ENCODE measurements at regions not wholly inside any gene's neighbourhood (a gene's known extent, or its start where the extent isn't known, plus 50 kb on each side); places are given as distances from the start of the nearest gene placed in this dataset.

- Histone ChIP-seq H3K27me3 (no peaks in the 10 kb centered on the region), H3K9me3 (no peaks in the 10 kb centered on the region), H3K4me3 (no peak overlapping the region), H3K36me3 (no peaks in the 10 kb centered on the region)
- no peak for DNase-seq
Observed at GRCh38 chr1:5478156-5478695, 514.0 kb downstream of the NPHP4 start.

- Histone ChIP-seq H3K9me3 (no peaks in the 10 kb centered on the region), H3K36me3 (no peaks in the 10 kb centered on the region), H3K27me3 (no peaks in the 10 kb centered on the region), H3K4me3 (no peak overlapping the region)
- no peak for DNase-seq
Observed at GRCh38 chr1:5477716-5478115, 514.5 kb downstream of the NPHP4 start.

- Histone ChIP-seq H3K36me3 (no peaks in the 10 kb centered on the region), H3K9me3 (no peaks in the 10 kb centered on the region), H3K4me3 (no peak overlapping the region), H3K27me3 (no peaks in the 10 kb centered on the region)
- no peak for DNase-seq
Observed at GRCh38 chr1:5475572-5475971, 516.7 kb downstream of the NPHP4 start.

DNA sequence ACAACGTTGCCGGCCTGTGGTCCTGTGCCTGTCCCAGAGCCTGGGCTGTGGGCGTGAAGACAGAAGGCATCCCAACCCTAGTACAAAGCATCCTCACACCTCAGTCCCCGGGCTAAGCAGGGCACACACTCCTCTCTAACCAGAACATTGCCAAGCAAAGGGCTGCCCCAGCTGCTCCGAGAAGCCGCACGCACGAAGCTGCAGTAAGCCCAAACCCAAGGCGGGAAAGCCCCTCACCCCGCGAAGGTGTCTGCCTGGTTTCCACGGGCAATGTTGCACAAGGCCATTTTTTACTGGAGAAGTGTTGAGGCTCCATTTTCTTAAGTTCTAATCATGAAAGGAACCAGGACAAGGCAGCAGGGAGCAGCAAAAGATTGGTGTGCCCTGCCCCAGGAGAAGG, 519.0 kb downstream of the NPHP4 start:
- no peak for DNase-seq
- Histone ChIP-seq H3K4me3 (no peak overlapping the region), H3K36me3 (no peaks in the 10 kb centered on the region), H3K9me3 (no peaks in the 10 kb centered on the region), H3K27me3 (no peaks in the 10 kb centered on the region)

DNA sequence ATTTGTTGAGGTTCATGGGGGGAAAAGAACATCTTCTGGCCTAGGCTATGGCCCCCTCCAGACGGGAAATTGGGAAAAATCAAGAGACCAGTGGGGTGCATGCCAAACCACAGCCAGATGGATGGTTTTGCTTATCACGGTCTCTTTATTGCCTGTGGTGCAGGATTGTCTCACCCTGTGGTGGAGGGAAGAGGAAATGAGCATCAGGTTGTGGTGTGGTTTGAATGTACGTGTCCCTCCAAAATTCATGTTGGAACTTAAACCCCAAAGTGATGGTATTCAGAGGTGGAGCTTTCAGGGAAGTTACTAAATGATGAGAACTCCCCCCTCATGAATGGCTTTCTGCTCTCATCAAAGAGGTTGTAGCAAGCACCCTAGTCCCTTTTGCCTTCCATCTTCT, 525.7 kb downstream of the NPHP4 start:
- H3K27me3 ChIP-seq = no peaks in the 10 kb centered on the region
- no peaks in the 10 kb centered on the region for H3K9me3 ChIP-seq
- H3K4me3 ChIP-seq = no peak overlapping the region
- no peak for DNase-seq
- H3K36me3 ChIP-seq = no peaks in the 10 kb centered on the region

DNA sequence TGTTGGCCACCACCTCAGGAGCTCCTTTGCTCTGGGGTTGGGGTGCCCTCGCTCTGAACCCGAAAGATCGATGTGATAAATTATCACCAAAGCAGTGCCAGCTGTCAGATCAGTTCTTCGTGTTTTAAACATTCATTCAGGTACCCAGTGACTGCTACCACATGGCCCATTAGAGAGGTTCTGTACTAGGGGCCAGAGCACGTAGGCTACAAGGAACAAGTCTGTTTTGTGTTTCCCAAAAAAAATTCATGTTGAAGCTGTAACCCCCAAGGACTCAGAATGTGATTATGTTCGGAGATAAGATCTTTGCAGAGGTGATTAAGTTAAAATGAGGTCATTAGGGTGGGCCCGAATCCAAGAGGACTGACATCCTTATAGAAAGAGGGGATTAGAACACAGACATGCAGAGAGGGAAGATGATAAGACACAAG, 526.9 kb downstream of the NPHP4 start:
- H3K36me3 ChIP-seq = no peaks in the 10 kb centered on the region
- H3K9me3 ChIP-seq = no peaks in the 10 kb centered on the region
- no peak overlapping the region for H3K4me3 ChIP-seq
- no peak for DNase-seq
- no peaks in the 10 kb centered on the region for H3K27me3 ChIP-seq

DNA sequence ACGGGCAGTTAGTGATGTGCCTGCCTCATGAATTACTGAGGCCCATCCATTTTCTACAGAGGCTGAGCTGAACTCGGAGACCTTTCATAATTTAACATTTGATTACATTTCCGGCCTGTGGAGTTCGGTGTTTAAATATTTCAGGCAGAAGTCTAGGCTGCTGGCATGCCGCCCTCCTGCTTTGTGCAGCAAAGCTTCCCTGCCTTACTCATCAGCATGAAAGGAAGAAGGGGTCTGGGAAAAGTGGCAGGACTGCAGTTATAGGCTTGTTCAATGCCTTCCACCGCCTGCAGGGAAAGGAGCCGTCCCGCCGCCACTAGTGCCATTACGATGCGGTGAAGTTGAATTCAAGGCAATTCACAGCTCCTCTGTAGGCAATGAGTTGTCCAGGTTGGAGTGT, 527.9 kb downstream of the NPHP4 start:
- H3K27me3 ChIP-seq = no peaks in the 10 kb centered on the region
- H3K4me3 ChIP-seq = no peak overlapping the region
- H3K36me3 ChIP-seq = no peaks in the 10 kb centered on the region
- H3K9me3 ChIP-seq = no peaks in the 10 kb centered on the region
- DNase-seq = peak; percentile 13

- H3K9me3 ChIP-seq = no peaks in the 10 kb centered on the region
- no peaks in the 10 kb centered on the region; the same call in 1 of the 2 replicates for H3K27me3 ChIP-seq
- H3K36me3 ChIP-seq = no peaks in the 10 kb centered on the region
- no peak for DNase-seq
- no peak overlapping the region for H3K4me3 ChIP-seq
Observed at GRCh38 chr1:5460974-5461373, 531.3 kb downstream of the NPHP4 start.

DNA sequence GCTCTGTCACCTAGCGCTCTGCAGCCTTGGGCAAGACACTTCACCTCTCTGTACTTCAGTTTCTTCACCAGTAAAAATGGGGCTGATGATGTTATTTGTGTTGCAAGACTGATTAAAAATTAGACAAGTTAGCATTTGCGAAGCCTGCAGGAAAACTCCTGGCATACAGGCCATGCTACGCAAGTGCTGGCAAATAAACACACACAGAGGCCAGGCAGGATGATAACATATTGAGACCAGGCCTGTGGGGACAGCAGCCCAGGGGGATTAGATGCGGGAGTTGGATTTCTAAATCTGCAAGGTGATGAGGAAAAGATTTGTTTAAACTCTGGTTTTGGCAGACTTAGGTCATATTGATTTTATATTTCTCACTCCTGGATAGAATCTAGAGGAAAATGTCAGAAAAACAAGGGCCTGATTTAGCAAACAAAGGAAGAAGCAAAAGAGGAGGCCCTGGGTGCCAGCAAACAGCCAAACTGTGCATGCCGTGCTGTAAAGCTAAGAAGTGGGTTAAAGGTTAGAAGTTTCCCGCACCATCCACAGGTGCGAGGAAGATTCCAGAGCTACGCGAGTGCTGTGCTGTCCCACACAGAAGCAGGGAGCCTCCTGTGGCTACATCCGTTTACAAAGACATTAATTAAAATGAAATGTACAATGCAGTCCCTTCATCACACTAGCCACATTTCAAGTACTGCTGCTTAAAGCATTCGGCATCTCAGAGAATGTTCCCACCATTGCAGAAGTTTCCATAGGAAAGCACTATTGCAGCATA, 532.2 kb downstream of the NPHP4 start:
- Histone ChIP-seq H3K36me3 (no peaks in the 10 kb centered on the region), H3K9me3 (no peaks in the 10 kb centered on the region), H3K4me3 (no peak overlapping the region), H3K27me3 (peaks cover 8% of the 10 kb centered on the region)
- no peak for DNase-seq

DNA sequence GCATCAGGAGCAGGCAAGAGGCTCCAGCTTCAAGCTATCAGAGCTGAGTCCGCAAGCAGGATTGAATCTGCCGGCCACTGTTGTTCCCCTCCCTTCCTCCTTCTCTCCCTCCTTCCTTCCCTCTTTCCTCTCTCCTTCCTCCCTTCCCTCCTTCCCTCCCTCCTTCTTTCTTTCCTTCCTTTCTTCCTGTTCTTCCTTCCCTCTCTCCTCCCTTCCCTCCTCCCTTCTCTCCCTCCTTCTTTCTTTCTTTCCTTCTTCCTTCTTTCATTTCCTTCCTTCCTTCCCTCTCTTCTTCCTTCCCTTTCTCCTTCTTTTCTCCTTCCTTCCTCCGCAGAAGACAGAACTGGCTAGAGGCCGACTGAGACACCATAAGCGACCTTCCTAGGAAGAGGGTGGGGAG, 534.0 kb downstream of the NPHP4 start:
- Histone ChIP-seq H3K27me3 (peaks cover 8% of the 10 kb centered on the region), H3K9me3 (no peaks in the 10 kb centered on the region), H3K4me3 (no peak overlapping the region), H3K36me3 (no peaks in the 10 kb centered on the region)
- no peak for DNase-seq

GRCh38 chr1:5456090-5456811, 536.0 kb downstream of the NPHP4 start:
- no peak for DNase-seq

GRCh38 chr1:5455651-5456050, 536.6 kb downstream of the NPHP4 start:
- DNase-seq = no peak
- Histone ChIP-seq H3K9me3 (no peaks in the 10 kb centered on the region), H3K4me3 (no peak overlapping the region), H3K27me3 (peaks cover 8% of the 10 kb centered on the region), H3K36me3 (no peaks in the 10 kb centered on the region)

More at GRCh38 chr1:5456090-5456811, 536.0 kb downstream of the NPHP4 start:
- no peaks in the 10 kb centered on the region for H3K36me3 ChIP-seq
- peaks cover 8% of the 10 kb centered on the region for H3K27me3 ChIP-seq
- H3K4me3 ChIP-seq = no peak overlapping the region
- H3K9me3 ChIP-seq = no peaks in the 10 kb centered on the region

DNA sequence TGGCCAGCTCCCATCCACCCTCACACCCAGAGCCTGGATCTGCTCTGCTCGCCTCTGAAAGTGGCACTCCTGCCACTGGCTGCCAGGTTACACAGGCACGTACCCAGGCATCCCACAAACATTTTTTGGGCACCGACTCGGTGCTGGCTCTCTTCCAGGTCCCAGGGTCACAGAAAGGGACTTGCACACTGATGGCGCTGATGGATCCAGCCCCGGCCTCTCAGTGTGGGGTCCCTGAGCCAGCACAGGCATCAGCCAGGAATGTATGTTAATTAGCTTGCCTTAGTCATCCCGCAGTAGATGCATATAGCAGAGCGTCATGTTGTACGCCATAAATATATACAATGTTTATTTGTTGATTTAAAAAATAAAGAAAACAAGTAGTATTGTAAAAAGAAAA, 537.2 kb downstream of the NPHP4 start:
- peak; percentile 8 for DNase-seq
- H3K36me3 ChIP-seq = no peaks in the 10 kb centered on the region

DNA sequence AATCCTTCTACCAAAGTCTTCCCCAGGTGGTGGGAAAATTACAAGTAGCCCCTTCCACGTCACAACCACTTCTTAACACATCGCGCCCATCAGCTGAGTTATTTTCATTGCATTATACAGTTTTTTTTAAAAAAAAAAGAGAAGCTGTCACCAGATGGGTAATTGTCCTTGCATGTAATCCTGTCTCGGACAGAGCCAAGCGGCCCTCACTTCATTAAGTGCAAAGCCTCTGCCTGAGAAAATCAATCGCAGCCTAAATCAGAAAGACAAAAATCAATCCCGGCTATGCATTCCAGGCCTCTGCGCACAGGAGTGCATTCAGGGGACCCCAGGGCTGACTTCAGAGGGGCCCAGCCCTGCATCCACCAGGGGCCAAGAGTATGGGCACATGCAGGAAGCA, 538.9 kb downstream of the NPHP4 start:
- Histone ChIP-seq H3K9me3 (no peaks in the 10 kb centered on the region), H3K4me3 (no peak overlapping the region), H3K27me3 (peaks cover 8% of the 10 kb centered on the region), H3K36me3 (no peaks in the 10 kb centered on the region)
- no peak for DNase-seq

More for the DNA sequence above, 537.2 kb downstream of the NPHP4 start:
- H3K27me3 ChIP-seq = peaks cover 8% of the 10 kb centered on the region
- no peak overlapping the region for H3K4me3 ChIP-seq
- H3K9me3 ChIP-seq = no peaks in the 10 kb centered on the region

GRCh38 chr1:5451671-5452070, 540.6 kb downstream of the NPHP4 start:
- Histone ChIP-seq H3K4me3 (no peak overlapping the region), H3K36me3 (no peaks in the 10 kb centered on the region), H3K9me3 (no peaks in the 10 kb centered on the region), H3K27me3 (peaks cover 8% of the 10 kb centered on the region)
- no peak for DNase-seq

- no peak for DNase-seq
- H3K36me3 ChIP-seq = no peaks in the 10 kb centered on the region
- no peaks in the 10 kb centered on the region for H3K9me3 ChIP-seq
- H3K4me3 ChIP-seq = no peak overlapping the region
- H3K27me3 ChIP-seq = no peaks in the 10 kb centered on the region; the same call in 1 of the 2 replicates
Observed at GRCh38 chr1:5448486-5448885, 543.7 kb downstream of the NPHP4 start.

DNA sequence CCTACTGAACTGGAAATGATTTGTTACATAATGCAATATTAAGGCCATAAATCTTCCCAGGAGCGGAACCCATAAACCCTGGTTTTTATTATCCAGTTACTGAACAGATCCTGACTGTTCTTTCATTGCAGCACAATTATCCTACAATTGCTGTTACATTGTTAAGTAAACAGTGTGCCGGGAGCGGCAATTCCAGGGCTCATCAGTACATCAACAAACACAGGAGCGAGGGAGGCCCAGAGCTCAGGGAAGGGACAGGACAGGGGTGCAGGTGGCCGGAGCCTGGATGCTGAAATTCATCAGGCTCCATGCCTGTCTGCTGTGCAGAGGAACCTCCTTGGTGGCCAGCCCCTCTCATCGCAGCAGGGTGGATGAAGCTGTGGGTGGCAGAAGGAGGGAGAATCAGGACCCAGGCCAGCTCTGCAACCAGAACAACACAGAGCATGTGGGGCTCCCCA, 544.7 kb downstream of the NPHP4 start:
- H3K36me3 ChIP-seq = no peaks in the 10 kb centered on the region
- H3K4me3 ChIP-seq = no peak overlapping the region
- DNase-seq = no peak
- H3K27me3 ChIP-seq = no peaks in the 10 kb centered on the region; the same call in 1 of the 2 replicates
- no peaks in the 10 kb centered on the region for H3K9me3 ChIP-seq
